ELF-1 (cell line): ENCODE measurements at regions not wholly inside any gene's neighbourhood (a gene's known extent, or its start where the extent isn't known, plus 50 kb on each side); places are given as distances from the start of the nearest gene placed in this dataset.
"Not testable (repeated sequence)": the region's sequence is repeated elsewhere in the genome, so short reads cannot be mapped to it uniquely, and the experiment has no call there.

Experiments used
- DNase-seq: peaks from one replicate; pipeline ENCODE4 v3.0.0-alpha.2; 2016; ENCODE audit warnings: low read depth, low spot score

GRCh38 chr13:31385540-31385939 lies 185.8 kb downstream of the B3GLCT start:
- no peak for DNase-seq

- DNase-seq, result no peak
These were observed 194.7 kb downstream of the B3GLCT start for GRCh38 chr13:31394506-31394905.

GRCh38 chr13:31395090-31395489 lies 195.3 kb downstream of the B3GLCT start:
- no peak for DNase-seq

GRCh38 chr13:31399690-31400089 lies 199.9 kb downstream of the B3GLCT start:
- no peak for DNase-seq

- DNase-seq, result not testable (repeated sequence)
These were observed 203.9 kb downstream of the B3GLCT start for GRCh38 chr13:31403711-31404110.

GRCh38 chr13:31408927-31409326 lies 209.2 kb downstream of the B3GLCT start:
- no peak for DNase-seq

GRCh38 chr13:31409678-31410356 lies 210.0 kb downstream of the B3GLCT start:
- DNase-seq, result no peak

GRCh38 chr13:31413516-31413915 lies 213.7 kb downstream of the B3GLCT start:
- no peak for DNase-seq

- DNase-seq, result no peak
These were observed 216.3 kb downstream of the B3GLCT start for GRCh38 chr13:31416066-31416465.

- DNase-seq, result no peak
These were observed 218.4 kb downstream of the B3GLCT start for GRCh38 chr13:31418186-31418585.

- no peak for DNase-seq
These were observed 222.0 kb downstream of the B3GLCT start for GRCh38 chr13:31421756-31422155.

GRCh38 chr13:31424130-31424729 lies 224.5 kb downstream of the B3GLCT start:
- peak; percentile 93 for DNase-seq

- DNase-seq, result no peak
These were observed 226.6 kb downstream of the B3GLCT start for GRCh38 chr13:31426395-31426794.

- no peak for DNase-seq
These were observed 227.7 kb downstream of the B3GLCT start for GRCh38 chr13:31427151-31428100.

- DNase-seq, result peak; percentile 60
These were observed 232.0 kb downstream of the B3GLCT start for GRCh38 chr13:31431722-31432137.

GRCh38 chr13:31433207-31433606 lies 233.4 kb downstream of the B3GLCT start:
- no peak for DNase-seq

GRCh38 chr13:31433746-31434145 lies 234.0 kb downstream of the B3GLCT start:
- DNase-seq, result peak; percentile 24

- no peak for DNase-seq
These were observed 234.8 kb downstream of the B3GLCT start for GRCh38 chr13:31434613-31435012.

- DNase-seq, result no peak
These were observed 235.8 kb downstream of the B3GLCT start for GRCh38 chr13:31435536-31435935.

GRCh38 chr13:31436478-31436877 lies 236.7 kb downstream of the B3GLCT start:
- peak; percentile 50 for DNase-seq

- no peak for DNase-seq
These were observed 238.2 kb downstream of the B3GLCT start for GRCh38 chr13:31437975-31438374.

- no peak for DNase-seq
These were observed 240.4 kb downstream of the B3GLCT start for GRCh38 chr13:31440132-31440531.
